ENCODE measurements at regions not wholly inside any gene's neighbourhood (a gene's known extent, or its start where the extent isn't known, plus 50 kb on each side); places are given as distances from the start of the nearest gene placed in this dataset.

DNA sequence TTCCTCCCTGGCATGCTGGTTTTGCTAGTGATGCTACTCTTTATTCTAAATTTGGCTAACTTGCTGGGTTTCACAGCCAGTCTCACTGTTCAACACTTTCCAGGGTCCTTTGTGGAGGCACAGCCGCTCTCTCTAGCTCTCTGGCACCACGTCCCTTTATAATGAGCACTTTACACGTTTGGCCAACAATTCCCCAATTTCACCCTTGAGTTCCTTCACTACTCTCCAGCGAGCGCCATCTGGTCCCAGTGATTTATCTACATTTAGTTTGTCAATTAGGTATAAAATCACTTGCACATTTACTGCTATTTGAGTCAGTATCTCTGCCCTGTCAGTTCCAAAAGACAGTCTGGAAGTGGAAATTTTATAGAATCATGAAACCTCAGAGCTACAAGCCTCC, 241.9 kb upstream of the MOCS1 start:
- H3K27ac ChIP-seq (ENCODE audit: low read depth, low read length): no peak overlapping the region
- no peaks in the 10 kb centered on the region for H3K9me3 ChIP-seq (ENCODE audit: control insufficient read depth, insufficient read depth, low read length)
- WGBS (ENCODE audit: insufficient coverage): 31% methylated on average over 3 of the region's 5 CpGs
- H3K4me1 ChIP-seq (ENCODE audit: control insufficient read depth, insufficient read depth, low read length): no peaks in the 10 kb centered on the region
- peak in 3 of 6 donors; percentile 49 to 96 (median 91) for DNase-seq (ENCODE audit: low read depth in 4 of 6, low spot score in 6 of 6)
- no peaks in the 10 kb centered on the region for H3K36me3 ChIP-seq (ENCODE audit: control insufficient read depth, insufficient read depth, low read length)
- no peak overlapping the region for H3K4me3 ChIP-seq (ENCODE audit: low read depth, low read length)
- H3K27me3 ChIP-seq (ENCODE audit: control insufficient read depth, insufficient read depth, low read length): no peaks in the 10 kb centered on the region

DNA sequence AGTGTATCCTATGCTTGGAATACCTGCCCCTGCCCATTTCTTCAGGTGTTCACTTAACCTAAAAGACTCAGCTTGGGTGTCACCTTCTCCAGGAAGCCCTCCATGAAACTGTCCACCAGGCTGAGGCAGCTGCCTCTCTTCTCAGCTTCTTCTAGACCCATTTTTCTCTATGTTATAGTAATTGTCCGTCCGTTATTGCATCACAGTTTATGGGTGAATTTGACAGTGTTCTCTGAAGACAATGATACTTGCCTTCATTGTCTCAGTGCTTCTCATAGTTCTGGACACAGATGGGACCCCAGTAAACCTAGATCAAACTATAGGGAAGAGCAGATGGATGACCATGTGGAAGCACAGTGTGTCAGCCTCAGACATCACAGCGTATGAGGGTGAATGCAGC, 238.0 kb upstream of the MOCS1 start:
- no CpG with 5 or more reads among the region's 3 CpGs for WGBS (ENCODE audit: insufficient coverage)
- no peaks in the 10 kb centered on the region for H3K36me3 ChIP-seq (ENCODE audit: control insufficient read depth, insufficient read depth, low read length)
- H3K4me3 ChIP-seq (ENCODE audit: low read depth, low read length): no peak overlapping the region
- no peaks in the 10 kb centered on the region for H3K9me3 ChIP-seq (ENCODE audit: control insufficient read depth, insufficient read depth, low read length)
- no peaks in the 10 kb centered on the region for H3K4me1 ChIP-seq (ENCODE audit: control insufficient read depth, insufficient read depth, low read length)
- DNase-seq (ENCODE audit: low read depth in 4 of 6, low spot score in 6 of 6): no peak
- no peaks in the 10 kb centered on the region for H3K27me3 ChIP-seq (ENCODE audit: control insufficient read depth, insufficient read depth, low read length)
- no peak overlapping the region for H3K27ac ChIP-seq (ENCODE audit: low read depth, low read length)

DNA sequence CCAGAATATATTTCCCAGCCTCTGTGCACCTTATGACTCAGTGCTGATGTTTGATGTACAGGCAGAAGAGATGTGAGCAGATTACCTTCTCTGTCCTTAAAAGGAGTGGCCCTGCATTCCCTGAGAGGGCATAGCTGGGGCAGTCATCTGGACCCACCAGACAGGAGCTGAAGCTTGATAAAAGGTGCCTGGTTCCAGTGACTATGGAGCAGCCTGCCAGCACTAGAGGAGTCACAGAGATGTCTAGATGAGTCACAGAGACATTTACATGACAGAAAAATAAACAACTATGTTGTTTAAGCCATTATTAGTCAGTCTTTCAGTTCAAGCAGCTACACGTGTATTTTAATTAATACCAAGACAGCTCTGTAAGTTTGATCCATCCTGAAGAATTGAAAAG, 237.1 kb upstream of the MOCS1 start:
- H3K36me3 ChIP-seq (ENCODE audit: control insufficient read depth, insufficient read depth, low read length): no peaks in the 10 kb centered on the region
- no peak for DNase-seq (ENCODE audit: low read depth in 4 of 6, low spot score in 6 of 6)
- WGBS (ENCODE audit: insufficient coverage): no CpG with 5 or more reads among the region's 1 CpG
- H3K27me3 ChIP-seq (ENCODE audit: control insufficient read depth, insufficient read depth, low read length): no peaks in the 10 kb centered on the region
- no peaks in the 10 kb centered on the region for H3K9me3 ChIP-seq (ENCODE audit: control insufficient read depth, insufficient read depth, low read length)
- H3K4me3 ChIP-seq (ENCODE audit: low read depth, low read length): no peak overlapping the region
- no peaks in the 10 kb centered on the region for H3K4me1 ChIP-seq (ENCODE audit: control insufficient read depth, insufficient read depth, low read length)
- H3K27ac ChIP-seq (ENCODE audit: low read depth, low read length): no peak overlapping the region

DNA sequence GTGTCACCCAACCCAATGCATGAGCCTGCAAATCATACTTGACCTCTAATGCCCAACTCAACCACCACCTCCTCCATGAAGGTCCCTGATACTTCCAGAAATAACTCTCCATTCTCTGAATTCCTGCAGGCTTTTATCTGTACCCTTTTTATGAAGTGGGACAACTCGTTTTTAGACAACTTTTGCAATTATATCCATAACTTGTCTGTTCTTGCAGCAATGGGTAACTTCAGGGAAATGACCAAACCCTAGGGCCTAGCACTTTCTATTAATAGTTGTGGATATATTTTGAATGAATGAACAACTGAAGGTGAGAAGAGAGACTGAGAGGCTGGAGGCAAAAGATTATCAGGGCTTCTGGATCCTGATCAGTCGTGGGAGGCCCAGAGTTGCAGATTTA, 236.6 kb upstream of the MOCS1 start:
- no peak for DNase-seq (ENCODE audit: low read depth in 4 of 6, low spot score in 6 of 6)
- Histone ChIP-seq H3K9me3 (ENCODE audit: control insufficient read depth, insufficient read depth, low read length) (no peaks in the 10 kb centered on the region), H3K27me3 (ENCODE audit: control insufficient read depth, insufficient read depth, low read length) (no peaks in the 10 kb centered on the region), H3K27ac (ENCODE audit: low read depth, low read length) (no peak overlapping the region), H3K4me3 (ENCODE audit: low read depth, low read length) (no peak overlapping the region), H3K4me1 (ENCODE audit: control insufficient read depth, insufficient read depth, low read length) (no peaks in the 10 kb centered on the region), H3K36me3 (ENCODE audit: control insufficient read depth, insufficient read depth, low read length) (no peaks in the 10 kb centered on the region)
- no CpG with 5 or more reads among the region's 2 CpGs for WGBS (ENCODE audit: insufficient coverage)

DNA sequence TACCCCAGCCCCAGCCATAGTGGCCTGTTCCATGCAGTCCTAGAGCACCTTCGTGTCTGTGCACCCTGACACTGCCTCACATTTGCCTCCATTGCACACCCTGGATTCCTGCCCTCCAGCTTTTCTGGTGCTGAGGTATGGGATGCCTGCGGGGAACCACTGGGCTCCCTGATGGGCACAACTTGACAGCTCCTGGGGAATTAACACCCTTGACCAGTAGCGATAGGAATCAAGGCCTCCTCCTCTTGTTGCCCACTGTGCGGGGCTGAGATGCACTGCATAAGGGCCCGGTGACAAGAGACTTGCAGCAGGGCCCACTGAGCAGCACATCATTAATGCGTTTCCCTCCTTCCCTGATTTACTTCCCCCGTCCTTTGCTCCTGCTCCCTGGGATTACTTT, 235.6 kb upstream of the MOCS1 start:
- no peak overlapping the region for H3K27ac ChIP-seq (ENCODE audit: low read depth, low read length)
- H3K27me3 ChIP-seq (ENCODE audit: control insufficient read depth, insufficient read depth, low read length): no peaks in the 10 kb centered on the region
- WGBS (ENCODE audit: insufficient coverage): 66% methylated on average over 7 of the region's 7 CpGs
- no peaks in the 10 kb centered on the region for H3K4me1 ChIP-seq (ENCODE audit: control insufficient read depth, insufficient read depth, low read length)
- no peak for DNase-seq (ENCODE audit: low read depth in 4 of 6, low spot score in 6 of 6)
- no peak overlapping the region for H3K4me3 ChIP-seq (ENCODE audit: low read depth, low read length)
- no peaks in the 10 kb centered on the region for H3K9me3 ChIP-seq (ENCODE audit: control insufficient read depth, insufficient read depth, low read length)
- no peaks in the 10 kb centered on the region for H3K36me3 ChIP-seq (ENCODE audit: control insufficient read depth, insufficient read depth, low read length)

DNA sequence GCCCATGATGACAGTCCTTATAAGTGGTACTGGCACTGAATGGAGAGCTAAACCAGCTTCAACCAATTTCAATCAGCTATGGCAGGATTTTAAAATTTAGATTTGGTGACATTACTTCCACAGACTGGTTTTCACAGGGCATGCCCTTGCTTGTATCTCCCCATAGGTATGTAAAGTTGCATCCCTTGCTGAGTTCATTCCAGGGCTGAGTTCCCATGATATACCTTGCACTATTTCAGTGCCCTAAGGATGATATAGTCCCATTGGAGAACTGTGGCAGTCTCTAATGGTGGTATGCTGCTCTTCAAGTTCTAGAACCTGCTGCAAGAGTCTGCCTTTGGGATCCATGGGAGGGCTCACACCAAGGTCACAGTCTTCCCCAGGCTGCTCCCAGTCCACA, 232.7 kb upstream of the MOCS1 start:
- no peaks in the 10 kb centered on the region for H3K36me3 ChIP-seq (ENCODE audit: control insufficient read depth, insufficient read depth, low read length)
- H3K4me1 ChIP-seq (ENCODE audit: control insufficient read depth, insufficient read depth, low read length): peaks cover 4% of the 10 kb centered on the region
- no peaks in the 10 kb centered on the region for H3K27me3 ChIP-seq (ENCODE audit: control insufficient read depth, insufficient read depth, low read length)
- H3K9me3 ChIP-seq (ENCODE audit: control insufficient read depth, insufficient read depth, low read length): no peaks in the 10 kb centered on the region
- no peak overlapping the region for H3K4me3 ChIP-seq (ENCODE audit: low read depth, low read length)
- no peak overlapping the region for H3K27ac ChIP-seq (ENCODE audit: low read depth, low read length)
- no peak for DNase-seq (ENCODE audit: low read depth in 4 of 6, low spot score in 6 of 6)

DNA sequence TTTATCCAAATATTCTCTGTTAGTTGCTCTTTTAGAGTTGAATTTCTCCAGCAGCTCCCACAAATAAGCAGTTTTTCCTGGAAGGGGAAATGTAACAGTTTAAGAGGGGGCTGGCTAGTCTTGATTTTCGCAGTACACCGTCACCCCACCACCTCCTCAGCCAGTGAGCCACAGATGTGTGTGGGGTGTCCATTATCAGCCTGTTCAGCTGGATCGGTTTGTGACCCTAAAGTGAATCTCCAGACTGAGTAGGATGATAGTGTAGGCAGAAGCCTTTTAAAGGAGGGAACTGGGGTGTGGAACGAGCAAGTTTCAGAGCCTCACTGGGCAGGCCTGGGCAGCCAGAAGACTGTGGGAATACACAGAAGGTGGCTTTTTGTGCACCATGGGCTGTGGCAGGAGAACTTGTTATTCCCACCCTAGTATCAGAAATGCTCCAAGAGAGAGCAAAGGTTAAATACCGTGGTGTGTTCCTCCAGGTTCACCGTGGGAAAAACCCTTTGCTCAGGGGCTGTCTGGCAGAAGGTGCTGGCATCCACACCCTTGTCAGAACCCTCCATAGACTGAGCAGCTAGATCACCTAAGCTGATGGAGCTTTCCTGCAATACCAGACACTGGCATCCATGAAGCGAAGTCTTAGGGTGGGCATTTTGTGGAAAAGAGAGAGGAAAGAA, 230.9 kb upstream of the MOCS1 start:
- no peak overlapping the region for H3K27ac ChIP-seq (ENCODE audit: low read depth, low read length)
- H3K27me3 ChIP-seq (ENCODE audit: control insufficient read depth, insufficient read depth, low read length): no peaks in the 10 kb centered on the region
- H3K9me3 ChIP-seq (ENCODE audit: control insufficient read depth, insufficient read depth, low read length): no peaks in the 10 kb centered on the region
- no peak for DNase-seq (ENCODE audit: low read depth in 4 of 6, low spot score in 6 of 6)
- 98% methylated on average over 5 of the region's 7 CpGs for WGBS (ENCODE audit: insufficient coverage)
- H3K4me1 ChIP-seq (ENCODE audit: control insufficient read depth, insufficient read depth, low read length): peaks cover 4% of the 10 kb centered on the region
- H3K4me3 ChIP-seq (ENCODE audit: low read depth, low read length): no peak overlapping the region
- H3K36me3 ChIP-seq (ENCODE audit: control insufficient read depth, insufficient read depth, low read length): no peaks in the 10 kb centered on the region

DNA sequence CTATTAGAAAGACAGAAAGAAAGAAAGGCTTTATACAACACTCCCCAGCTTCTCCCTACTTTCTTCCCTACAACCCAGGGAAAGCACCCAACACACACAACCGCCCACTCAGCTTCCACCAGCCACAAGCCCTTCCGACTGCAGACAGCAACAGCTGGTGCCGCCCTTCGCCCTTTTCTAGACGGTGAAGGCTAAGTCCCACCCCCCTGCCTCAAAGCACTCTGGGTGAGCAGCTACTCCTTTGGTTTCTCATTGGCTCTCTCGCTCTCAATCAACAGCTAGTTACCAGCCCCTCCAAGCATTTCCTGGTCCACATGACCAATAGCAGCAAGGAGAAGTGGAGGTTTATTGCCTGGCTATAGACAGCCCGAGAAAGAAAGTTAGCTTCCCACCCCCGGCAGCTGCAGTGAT, 230.1 kb upstream of the MOCS1 start:
- 74% methylated on average over 7 of the region's 8 CpGs for WGBS (ENCODE audit: insufficient coverage)
- peaks cover 4% of the 10 kb centered on the region for H3K4me1 ChIP-seq (ENCODE audit: control insufficient read depth, insufficient read depth, low read length)
- DNase-seq (ENCODE audit: low read depth in 4 of 6, low spot score in 6 of 6): peak in 1 of 6 donors; percentile 27
- no peak overlapping the region for H3K27ac ChIP-seq (ENCODE audit: low read depth, low read length)
- no peak overlapping the region for H3K4me3 ChIP-seq (ENCODE audit: low read depth, low read length)
- H3K36me3 ChIP-seq (ENCODE audit: control insufficient read depth, insufficient read depth, low read length): no peaks in the 10 kb centered on the region
- no peaks in the 10 kb centered on the region for H3K9me3 ChIP-seq (ENCODE audit: control insufficient read depth, insufficient read depth, low read length)
- no peaks in the 10 kb centered on the region for H3K27me3 ChIP-seq (ENCODE audit: control insufficient read depth, insufficient read depth, low read length)

DNA sequence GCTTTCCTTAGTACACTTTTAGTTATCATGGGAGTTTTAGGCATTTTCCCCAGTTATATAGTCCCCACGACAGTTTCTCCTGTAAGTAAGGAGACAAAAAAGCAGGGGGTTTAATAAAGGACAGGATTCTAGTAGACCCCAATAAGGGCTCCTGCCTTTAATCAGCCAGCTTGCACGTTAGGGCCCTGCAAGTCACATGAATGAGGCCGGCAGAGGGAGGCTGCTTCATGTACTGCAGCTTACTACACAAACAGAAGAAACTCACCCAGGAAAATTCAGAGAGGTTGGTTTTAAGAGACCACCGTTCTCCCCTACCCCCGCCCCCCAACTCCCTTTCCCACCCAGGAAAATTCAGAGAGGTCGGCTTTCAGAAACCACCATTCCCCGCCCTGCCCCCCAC, 229.7 kb upstream of the MOCS1 start:
- Histone ChIP-seq H3K9me3 (ENCODE audit: control insufficient read depth, insufficient read depth, low read length) (no peaks in the 10 kb centered on the region), H3K4me3 (ENCODE audit: low read depth, low read length) (no peak overlapping the region), H3K27me3 (ENCODE audit: control insufficient read depth, insufficient read depth, low read length) (no peaks in the 10 kb centered on the region), H3K36me3 (ENCODE audit: control insufficient read depth, insufficient read depth, low read length) (no peaks in the 10 kb centered on the region), H3K4me1 (ENCODE audit: control insufficient read depth, insufficient read depth, low read length) (peaks cover 4% of the 10 kb centered on the region), H3K27ac (ENCODE audit: low read depth, low read length) (no peak overlapping the region)
- DNase-seq (ENCODE audit: low read depth in 4 of 6, low spot score in 6 of 6): no peak
- WGBS (ENCODE audit: insufficient coverage): no CpG with 5 or more reads among the region's 7 CpGs

DNA sequence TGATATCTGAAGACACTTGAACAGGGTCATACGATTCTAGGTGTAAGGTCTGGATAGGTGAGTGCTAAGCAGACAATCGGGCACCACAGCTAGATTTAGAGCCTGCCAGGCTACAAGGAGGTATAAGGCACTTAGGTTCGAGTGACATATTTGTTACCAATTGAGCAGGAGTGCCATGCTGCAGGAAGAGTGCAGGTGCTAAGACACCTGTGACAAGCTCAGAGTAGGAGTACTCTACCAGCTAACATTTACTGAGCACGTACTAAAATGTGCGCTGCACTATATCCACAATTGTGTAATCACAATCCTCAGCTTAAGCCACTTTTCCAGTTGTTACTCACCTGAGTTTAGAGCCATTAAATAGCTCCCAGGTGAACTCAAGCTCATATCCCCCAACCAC, 227.8 kb upstream of the MOCS1 start:
- 78% methylated on average over 5 of the region's 5 CpGs for WGBS (ENCODE audit: insufficient coverage)
- H3K9me3 ChIP-seq (ENCODE audit: control insufficient read depth, insufficient read depth, low read length): no peaks in the 10 kb centered on the region
- peaks cover 4% of the 10 kb centered on the region for H3K4me1 ChIP-seq (ENCODE audit: control insufficient read depth, insufficient read depth, low read length)
- no peaks in the 10 kb centered on the region for H3K36me3 ChIP-seq (ENCODE audit: control insufficient read depth, insufficient read depth, low read length)
- no peak overlapping the region for H3K27ac ChIP-seq (ENCODE audit: low read depth, low read length)
- no peak for DNase-seq (ENCODE audit: low read depth in 4 of 6, low spot score in 6 of 6)
- no peaks in the 10 kb centered on the region for H3K27me3 ChIP-seq (ENCODE audit: control insufficient read depth, insufficient read depth, low read length)
- H3K4me3 ChIP-seq (ENCODE audit: low read depth, low read length): no peak overlapping the region
